Heart right ventricle (tissue), 16 donors: ENCODE measurements at regions not wholly inside any gene's neighbourhood (a gene's known extent, or its start where the extent isn't known, plus 50 kb on each side); places are given as distances from the start of the nearest gene placed in this dataset.
A peak's percentile ranks its signal among the peaks of the same experiment; 100 is the strongest.

Source experiments
- ATAC-seq, 8 donors: fragments of 200-7000 bp; cut with Tn5 transposase; one replicate each; pipeline ENCODE4 v1.9.1; 2020; ENCODE audit warnings: mild to moderate bottlenecking in 8 of 8, moderate library complexity in 8 of 8, moderate number of reproducible peaks in 1 of 8
- DNase-seq, 2 donors: peaks; one replicate each; pipeline ENCODE4 v3.0.0-alpha.2; 2020
- H3K27ac ChIP-seq, 10 donors: fragments of 200-600 bp; sonication (generic) in 2 of 10; one replicate each; pipeline versions ENCODE4 v1.5.0 to v1.8.0; 2020 to 2022; ENCODE audit warnings: mild to moderate bottlenecking in 3 of 10
- H3K27me3 ChIP-seq, 7 donors: fragments of 200-600 bp; one replicate each; pipeline ENCODE4 v1.8.0; 2021 to 2022; ENCODE audit warnings: mild to moderate bottlenecking in 2 of 7
- H3K36me3 ChIP-seq, 9 donors: fragments of 200-600 bp; sonication (generic) in 1 of 9; one replicate each; pipeline versions ENCODE4 v1.5.0 to v1.8.0; 2020 to 2022; ENCODE audit warnings: mild to moderate bottlenecking in 2 of 9
- H3K4me1 ChIP-seq, 9 donors: fragments of 200-600 bp; sonication (generic) in 1 of 9; one replicate each; pipeline versions ENCODE4 v1.5.0 to v1.8.0; 2020 to 2022; ENCODE audit warnings: mild to moderate bottlenecking in 4 of 9
- H3K4me3 ChIP-seq, 10 donors: fragments of 200-600 bp; sonication (generic) in 2 of 10; one replicate each; pipeline versions ENCODE4 v1.5.0 to v1.8.0; 2020 to 2022; ENCODE audit warnings: mild to moderate bottlenecking in 7 of 10, moderate library complexity in 2 of 10
- H3K9me3 ChIP-seq, 11 donors: fragments of 200-600 bp in 10 of 11; sonication (generic) in 2 of 11; one replicate each; pipeline versions ENCODE4 v1.5.0 to v1.8.0; 2013 to 2022; ENCODE audit warnings: mild to moderate bottlenecking in 2 of 11, control low read depth in 1 of 11, moderate library complexity in 1 of 11
- WGBS, 2 donors: extraction: QIAGEN DNeasy Blood & Tissue Kit; methylation state at CpG; one replicate each; pipeline ENCODE4 v1.1.7; 2013; ENCODE audit warnings: inconsistent platforms in 1 of 2; 5-methylcytosine and 5-hydroxymethylcytosine counted together
- intact Hi-C, 10 donors: fragments of 100-400 bp; cut with DNase I; formaldehyde crosslinking; loops; one replicate each; pipeline versions ENCODE4 v1.11.1 to v1.14.2; 2022
- TF ChIP-seq, protein P1 (sequence below), 9 donors: fragments of 200-600 bp; sonication (generic) in 2 of 9; IDR thresholded peaks; one replicate each; pipeline versions ENCODE4 v1.5.0 to v1.8.0; 2021 to 2022; ENCODE audit warnings: antibody characterized with exemption in 9 of 9, mild to moderate bottlenecking in 5 of 9, moderate library complexity in 1 of 9
- donor health status: Arrhythmogenic right ventricular cardiomyopathy.
- donor health status: ischemic (EF 13 %, LVEDD 7.1; RV severe dilation, severe dysfunction).
- donor health status: healthy with polysubstance abuse.
- donor health status: DM: no; HTN: yes; CAD: no.
- donor health status: DM: no; HTN: no; CAD: no.
- donor health status: ischemic (EF 25% LVEDD 6.9; RV normal size, moderate dysfunction).
- donor health status: ischemic (EF 25% LVEDD 5.7; RV mildly dilated, moderate dysfunction).
- donor health status: healthy.
- donor health status: DM: yes; HTN: yes; CAD: no.
- donor health status: Ischemic cardiomyopathy.
- donor health status: ischemic (EF 35%, LVEDD 5.7; RV mildly dilated, moderate dysfunction).
- donor health status: nonischemic (EF 11% LVEDD 7.7; RV severe dilation, severe dysfunction).
- donor health status: DM: yes; HTN: yes; CAD: no.
- donor health status: PGD.
- donor health status: ischemic (EF 29% LVEDD 5.4; RV normal size, mild dysfunction).
- donor health status: nonischemic (EF 23%, LVEDD 6.1; RV moderate dilation, normal function).

- H3K9me3 ChIP-seq = no peaks in the 10 kb centered on the region
- TF ChIP-seq, protein P1, sequence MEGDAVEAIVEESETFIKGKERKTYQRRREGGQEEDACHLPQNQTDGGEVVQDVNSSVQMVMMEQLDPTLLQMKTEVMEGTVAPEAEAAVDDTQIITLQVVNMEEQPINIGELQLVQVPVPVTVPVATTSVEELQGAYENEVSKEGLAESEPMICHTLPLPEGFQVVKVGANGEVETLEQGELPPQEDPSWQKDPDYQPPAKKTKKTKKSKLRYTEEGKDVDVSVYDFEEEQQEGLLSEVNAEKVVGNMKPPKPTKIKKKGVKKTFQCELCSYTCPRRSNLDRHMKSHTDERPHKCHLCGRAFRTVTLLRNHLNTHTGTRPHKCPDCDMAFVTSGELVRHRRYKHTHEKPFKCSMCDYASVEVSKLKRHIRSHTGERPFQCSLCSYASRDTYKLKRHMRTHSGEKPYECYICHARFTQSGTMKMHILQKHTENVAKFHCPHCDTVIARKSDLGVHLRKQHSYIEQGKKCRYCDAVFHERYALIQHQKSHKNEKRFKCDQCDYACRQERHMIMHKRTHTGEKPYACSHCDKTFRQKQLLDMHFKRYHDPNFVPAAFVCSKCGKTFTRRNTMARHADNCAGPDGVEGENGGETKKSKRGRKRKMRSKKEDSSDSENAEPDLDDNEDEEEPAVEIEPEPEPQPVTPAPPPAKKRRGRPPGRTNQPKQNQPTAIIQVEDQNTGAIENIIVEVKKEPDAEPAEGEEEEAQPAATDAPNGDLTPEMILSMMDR (IDR thresholded peaks at IDR 0.05) = no peak
Measured at GRCh38 chr10:14453593-14453992, 122.9 kb upstream of the FRMD4A start.

DNA sequence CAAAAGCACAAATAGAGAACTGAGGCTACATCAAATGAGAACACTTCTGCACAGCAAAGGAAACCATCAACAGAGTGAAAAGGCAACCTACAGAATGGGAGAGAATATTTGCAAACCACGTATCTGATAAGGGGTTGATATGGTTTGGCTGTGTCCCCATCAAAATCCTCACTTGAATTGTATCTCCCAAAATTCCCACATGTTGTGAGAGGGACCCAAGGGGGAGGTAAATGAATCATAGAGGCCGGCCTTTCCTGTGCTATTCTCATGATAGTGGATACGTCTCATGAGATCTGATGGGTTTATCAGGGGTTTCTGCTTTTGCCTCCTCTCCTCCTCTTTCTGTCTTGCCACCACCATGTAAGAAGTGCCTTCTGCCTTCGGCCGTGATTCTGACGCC is 120.6 kb upstream of the FRMD4A start:
- no peak for DNase-seq
- intact Hi-C loops = no loop called here
- WGBS, 2 donors = 85 to 88% methylated on average over 6 of the region's 6 CpGs

More at GRCh38 chr10:14453593-14453992, 122.9 kb upstream of the FRMD4A start:
- Histone ChIP-seq H3K4me1 (peaks cover 0 to 12% (median 5%) of the 10 kb centered on the region in 9 donors), H3K36me3 (no peaks in the 10 kb centered on the region), H3K27me3 (no peaks in the 10 kb centered on the region), H3K4me3 (no peak overlapping the region), H3K27ac (no peak overlapping the region)
- DNase-seq = no peak
- ATAC-seq = no peak
- WGBS, 2 donors = 76 to 86% methylated on average over 4 of the region's 4 CpGs
- intact Hi-C loops = no loop called here

GRCh38 chr10:14450041-14450491 is 119.3 kb upstream of the FRMD4A start:
- Histone ChIP-seq H3K27ac (peak overlapping the region in 8 of 10 donors; percentile 9 to 67 (median 55)), H3K36me3 (no peaks in the 10 kb centered on the region), H3K9me3 (no peaks in the 10 kb centered on the region), H3K4me1 (peaks cover 0 to 12% (median 5%) of the 10 kb centered on the region in 9 donors), H3K27me3 (no peaks in the 10 kb centered on the region), H3K4me3 (no peak overlapping the region)
- DNase-seq (peak; percentile 36 to 69), ATAC-seq (peak; percentile 34 to 92 (median 81))
- intact Hi-C loops = loop anchor here in 1 of 10 donors (1.0 kb wide), 1 partner anchor 53 kb away; no protein-coding TSS in a partner anchor
- TF ChIP-seq, protein P1 (IDR thresholded peaks at IDR 0.05) = no peak
- WGBS, 2 donors = 48 to 73% methylated on average over 3 of the region's 3 CpGs

More for the DNA sequence above, 120.6 kb upstream of the FRMD4A start:
- ATAC-seq = no peak
- TF ChIP-seq, protein P1 (IDR thresholded peaks at IDR 0.05) = no peak
- Histone ChIP-seq H3K9me3 (no peaks in the 10 kb centered on the region), H3K27me3 (no peaks in the 10 kb centered on the region), H3K4me1 (peaks cover 0 to 12% (median 5%) of the 10 kb centered on the region in 9 donors), H3K36me3 (no peaks in the 10 kb centered on the region), H3K4me3 (no peak overlapping the region), H3K27ac (no peak overlapping the region)

DNA sequence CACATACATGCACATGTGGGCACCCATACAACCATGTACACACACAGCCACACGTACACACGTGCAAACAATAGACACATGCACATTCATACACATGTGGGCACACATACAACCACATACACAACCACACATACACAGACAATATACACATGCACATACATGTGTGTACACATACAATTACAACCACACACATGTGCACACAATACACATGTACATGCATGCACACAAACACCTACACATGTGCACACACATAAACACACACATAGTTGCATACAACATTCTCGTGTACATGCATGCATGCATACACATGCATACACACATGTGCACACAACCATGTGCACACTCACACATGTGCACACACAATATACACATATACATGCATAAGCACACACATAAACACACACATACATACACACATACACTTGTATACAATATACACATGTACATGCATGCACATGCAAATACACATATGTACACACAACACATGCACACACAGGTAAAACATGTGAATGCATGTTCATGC is 118.6 kb upstream of the FRMD4A start:
- intact Hi-C loops = no loop called here
- TF ChIP-seq, protein P1 (IDR thresholded peaks at IDR 0.05) = no peak
- Histone ChIP-seq H3K27me3 (no peaks in the 10 kb centered on the region), H3K4me1 (peaks cover 0 to 12% (median 5%) of the 10 kb centered on the region in 9 donors), H3K36me3 (no peaks in the 10 kb centered on the region), H3K9me3 (no peaks in the 10 kb centered on the region), H3K4me3 (no peak overlapping the region), H3K27ac (peak overlapping the region in 3 of 10 donors; percentile 17 to 66 (median 58))
- no peak for ATAC-seq
- WGBS, 2 donors = 96 to 98% methylated on average over 3 of the region's 3 CpGs
- no peak for DNase-seq
